CD14-positive monocyte (primary cell): ENCODE measurements at regions not wholly inside any gene's neighbourhood (a gene's known extent, or its start where the extent isn't known, plus 50 kb on each side); places are given as distances from the start of the nearest gene placed in this dataset.

Source experiments
- DNase-seq, 3 donors: peaks; one replicate each; pipeline ENCODE4 v3.0.0-alpha.2; 2011 to 2022
- H2AFZ ChIP-seq: 2 replicates; pipeline ENCODE4 v1.6.0; 2012; ENCODE audit warnings: mild to moderate bottlenecking, low read depth, low read length, inconsistent platforms; ENCODE audit not compliant: insufficient read depth, poor library complexity, severe bottlenecking
- H3K27ac ChIP-seq, 2 donors: 1 replicate in 1 of 2; 2 replicates in 1 of 2; pipeline ENCODE4 v1.5.1; 2012 to 2013; ENCODE audit warnings: low read length in 2 of 2, control low read depth in 1 of 2, inconsistent platforms in 1 of 2, low read depth in 1 of 2, mild to moderate bottlenecking in 1 of 2
- H3K27me3 ChIP-seq, 2 donors: one replicate each; pipeline versions ENCODE4 v1.6.0 to v1.6.1; 2011 to 2013; ENCODE audit warnings: low read length in 2 of 2; ENCODE audit not compliant: control insufficient read depth in 2 of 2, insufficient read depth in 2 of 2
- H3K36me3 ChIP-seq, 2 donors: replicated peaks in 1 of 2; 1 replicate in 1 of 2; 2 replicates in 1 of 2; pipeline versions ENCODE4 v1.5.1 to v1.6.1; 2012 to 2013; ENCODE audit warnings: low read length in 2 of 2, control low read depth in 1 of 2, inconsistent platforms in 1 of 2, mild to moderate bottlenecking in 1 of 2; ENCODE audit not compliant: insufficient read depth in 2 of 2, control insufficient read depth in 1 of 2
- H3K4me1 ChIP-seq, 2 donors: 1 replicate in 1 of 2; 2 replicates in 1 of 2; pipeline versions ENCODE4 v1.5.1 to v1.6.1; 2012 to 2013; ENCODE audit warnings: low read length in 2 of 2, control low read depth in 1 of 2, inconsistent platforms in 1 of 2, mild to moderate bottlenecking in 1 of 2, moderate library complexity in 1 of 2; ENCODE audit not compliant: insufficient read depth in 2 of 2, control insufficient read depth in 1 of 2
- H3K4me2 ChIP-seq: replicated peaks from 2 replicates; pipeline ENCODE3; 2012; ENCODE audit warnings: low read length, moderate library complexity, mild to moderate bottlenecking; ENCODE audit not compliant: poor library complexity, severe bottlenecking; ENCODE audit errors: extremely low read depth
- H3K4me3 ChIP-seq, 3 experiments: fragments of 200-600 bp in 1 of 3; sonication (generic) in 1 of 3; replicated peaks in 1 of 3; 1 replicate in 2 of 3; 2 replicates in 1 of 3; pipeline ENCODE4 v1.5.1; 2011 to 2013; ENCODE audit warnings: low read length in 3 of 3, mild to moderate bottlenecking in 3 of 3, control low read depth in 2 of 3, low read depth in 2 of 3, inconsistent platforms in 1 of 3, moderate library complexity in 1 of 3
- H3K79me2 ChIP-seq: 2 replicates; pipeline ENCODE4 v1.6.0; 2012; ENCODE audit warnings: mild to moderate bottlenecking, control low read depth, inconsistent platforms, low read length, moderate library complexity; ENCODE audit not compliant: insufficient read depth
- H3K9ac ChIP-seq: 2 replicates; pipeline ENCODE4 v1.6.0; 2017; ENCODE audit warnings: low read length, mild to moderate bottlenecking; ENCODE audit not compliant: insufficient read depth, poor library complexity, severe bottlenecking
- H3K9me3 ChIP-seq, 2 donors: replicated peaks in 1 of 2; 1 replicate in 1 of 2; 2 replicates in 1 of 2; pipeline versions ENCODE4 v1.5.1 to v1.6.1; 2012 to 2013; ENCODE audit warnings: low read length in 2 of 2, control low read depth in 1 of 2; ENCODE audit not compliant: control insufficient read depth in 1 of 2, insufficient read depth in 1 of 2
- H4K20me1 ChIP-seq: 2 replicates; pipeline ENCODE4 v1.6.0; 2012; ENCODE audit warnings: mild to moderate bottlenecking, low read length, control low read depth, moderate library complexity; ENCODE audit not compliant: insufficient read depth
- H3K27ac Mint-ChIP-seq, 7 donors: one replicate each; pipeline ENCODE4 v1.8.0; 2020; ENCODE audit warnings: mild to moderate bottlenecking in 7 of 7, mixed read lengths in 7 of 7, moderate library complexity in 6 of 7, inconsistent platforms in 2 of 7
- H3K27me3 Mint-ChIP-seq, 3 donors: one replicate each; pipeline ENCODE4 v1.8.0; 2021 to 2022; ENCODE audit warnings: low read depth in 3 of 3, mild to moderate bottlenecking in 3 of 3, mixed read lengths in 3 of 3, moderate library complexity in 3 of 3, inconsistent platforms in 1 of 3
- H3K36me3 Mint-ChIP-seq, 2 donors: one replicate each; pipeline ENCODE4 v1.8.0; 2020; ENCODE audit warnings: mixed read lengths in 2 of 2, inconsistent platforms in 1 of 2, mild to moderate bottlenecking in 1 of 2
- H3K4me1 Mint-ChIP-seq: one replicate; pipeline ENCODE4 v1.8.0; 2020; ENCODE audit warnings: mild to moderate bottlenecking, mixed read lengths
- H3K4me3 Mint-ChIP-seq, 2 donors: one replicate each; pipeline ENCODE4 v1.8.0; 2020; ENCODE audit warnings: mild to moderate bottlenecking in 2 of 2, mixed read lengths in 2 of 2, moderate library complexity in 1 of 2
- H3K9me3 Mint-ChIP-seq, 7 donors: one replicate each; pipeline ENCODE4 v1.8.0; 2020 to 2022; ENCODE audit warnings: mixed read lengths in 7 of 7, mild to moderate bottlenecking in 6 of 7, moderate library complexity in 6 of 7, inconsistent platforms in 2 of 7
- whole genome bisulfite sequencing: methylation state at CpG from one replicate; pipeline ENCODE4 v1.1.5; 2013; ENCODE audit warnings: missing lambda C conversion rate; ENCODE audit not compliant: insufficient coverage; 5-methylcytosine and 5-hydroxymethylcytosine counted together
- intact Hi-C, 2 donors: fragments of 100-400 bp; cut with micrococcal nuclease; formaldehyde crosslinking; loops; one replicate each; pipeline versions ENCODE4 v1.15.0 to v1.15.1; 2023
- TF ChIP-seq, protein P1 (sequence below): fragments of 200-600 bp; IDR thresholded peaks from one replicate; pipeline ENCODE4 v1.8.0; 2022; ENCODE audit warnings: antibody characterized with exemption, mild to moderate bottlenecking

DNA sequence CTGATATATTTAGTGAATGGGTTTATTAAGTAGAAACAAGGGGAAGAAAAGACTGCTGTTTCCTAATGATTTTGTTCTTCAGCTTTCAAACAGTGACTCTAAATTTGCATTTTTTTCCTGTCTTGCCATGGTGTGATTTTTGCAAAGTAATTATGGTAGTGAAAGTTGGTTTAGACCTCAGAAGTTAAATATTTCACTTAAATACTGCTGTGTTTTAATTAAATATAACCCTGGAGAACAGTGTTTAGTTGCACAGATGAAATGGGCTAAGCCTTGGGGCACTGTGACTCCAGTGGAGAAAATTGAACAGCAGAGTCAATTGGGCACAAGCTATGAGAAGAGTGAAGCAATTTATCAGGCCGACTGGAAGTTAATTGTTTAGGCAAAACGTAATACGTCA, 111.1 kb upstream of the MCHR2 start:
- intact Hi-C loops = no loop called here
- no CpG with 5 or more reads among the region's 3 CpGs for WGBS
- Mint-ChIP-seq H3K27me3 (peaks cover 5 to 8% (median 6%) of the 10 kb centered on the region in 3 donors), H3K36me3 (no peaks in the 10 kb centered on the region), H3K4me1 (no peaks in the 10 kb centered on the region), H3K9me3 (no peaks in the 10 kb centered on the region), H3K27ac (no peak overlapping the region), H3K4me3 (no peak overlapping the region)
- Histone ChIP-seq H3K27me3 (peaks cover 0 to 2% of the 10 kb centered on the region in 2 donors), H3K79me2 (no peaks in the 10 kb centered on the region), H3K9me3 (no peaks in the 10 kb centered on the region), H3K4me2 (no peak overlapping the region), H3K36me3 (no peaks in the 10 kb centered on the region), H3K4me3 (no peak overlapping the region), H2AFZ (no peak overlapping the region), H3K4me1 (no peaks in the 10 kb centered on the region), H3K9ac (no peak overlapping the region), H3K27ac (no peak overlapping the region), H4K20me1 (no peaks in the 10 kb centered on the region)
- DNase-seq = no peak
- TF ChIP-seq, protein P1, sequence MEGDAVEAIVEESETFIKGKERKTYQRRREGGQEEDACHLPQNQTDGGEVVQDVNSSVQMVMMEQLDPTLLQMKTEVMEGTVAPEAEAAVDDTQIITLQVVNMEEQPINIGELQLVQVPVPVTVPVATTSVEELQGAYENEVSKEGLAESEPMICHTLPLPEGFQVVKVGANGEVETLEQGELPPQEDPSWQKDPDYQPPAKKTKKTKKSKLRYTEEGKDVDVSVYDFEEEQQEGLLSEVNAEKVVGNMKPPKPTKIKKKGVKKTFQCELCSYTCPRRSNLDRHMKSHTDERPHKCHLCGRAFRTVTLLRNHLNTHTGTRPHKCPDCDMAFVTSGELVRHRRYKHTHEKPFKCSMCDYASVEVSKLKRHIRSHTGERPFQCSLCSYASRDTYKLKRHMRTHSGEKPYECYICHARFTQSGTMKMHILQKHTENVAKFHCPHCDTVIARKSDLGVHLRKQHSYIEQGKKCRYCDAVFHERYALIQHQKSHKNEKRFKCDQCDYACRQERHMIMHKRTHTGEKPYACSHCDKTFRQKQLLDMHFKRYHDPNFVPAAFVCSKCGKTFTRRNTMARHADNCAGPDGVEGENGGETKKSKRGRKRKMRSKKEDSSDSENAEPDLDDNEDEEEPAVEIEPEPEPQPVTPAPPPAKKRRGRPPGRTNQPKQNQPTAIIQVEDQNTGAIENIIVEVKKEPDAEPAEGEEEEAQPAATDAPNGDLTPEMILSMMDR = no peak

DNA sequence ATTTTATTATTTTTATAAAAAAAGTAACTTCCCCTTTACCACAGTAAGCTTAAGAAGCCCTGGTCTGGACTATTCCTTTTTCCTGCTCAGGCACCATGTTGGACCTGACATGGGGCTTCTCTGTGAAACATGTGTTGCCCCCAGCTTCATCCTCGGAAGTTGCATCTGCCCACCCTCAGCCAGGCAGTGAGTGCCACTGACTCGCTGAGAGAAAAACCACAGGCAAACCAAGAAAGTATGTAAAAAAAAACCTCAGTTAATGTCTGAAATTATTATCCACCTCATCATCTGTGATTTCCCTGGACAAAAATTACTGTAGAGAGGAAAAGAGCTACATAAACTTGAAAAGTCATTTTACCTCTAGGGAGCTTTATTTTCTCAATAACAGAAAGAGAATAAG, 109.9 kb upstream of the MCHR2 start:
- Histone ChIP-seq H3K4me1 (no peaks in the 10 kb centered on the region), H4K20me1 (no peaks in the 10 kb centered on the region), H3K36me3 (no peaks in the 10 kb centered on the region), H2AFZ (no peak overlapping the region), H3K79me2 (no peaks in the 10 kb centered on the region), H3K9ac (no peak overlapping the region), H3K4me2 (no peak overlapping the region), H3K4me3 (no peak overlapping the region), H3K27me3 (peaks cover 0 to 2% of the 10 kb centered on the region in 2 donors), H3K27ac (no peak overlapping the region), H3K9me3 (no peaks in the 10 kb centered on the region)
- Mint-ChIP-seq H3K4me1 (no peaks in the 10 kb centered on the region), H3K36me3 (no peaks in the 10 kb centered on the region), H3K27ac (peak overlapping the region in 1 of 7 donors; percentile 11), H3K4me3 (no peak overlapping the region), H3K9me3 (no peaks in the 10 kb centered on the region), H3K27me3 (peaks cover 5 to 8% (median 6%) of the 10 kb centered on the region in 3 donors)
- intact Hi-C loops = no loop called here
- TF ChIP-seq, protein P1 = no peak
- no peak for DNase-seq
- WGBS = no CpG with 5 or more reads among the region's 2 CpGs
